ENCODE measurements at regions not wholly inside any gene's neighbourhood (a gene's known extent, or its start where the extent isn't known, plus 50 kb on each side); places are given as distances from the start of the nearest gene placed in this dataset.

DNA sequence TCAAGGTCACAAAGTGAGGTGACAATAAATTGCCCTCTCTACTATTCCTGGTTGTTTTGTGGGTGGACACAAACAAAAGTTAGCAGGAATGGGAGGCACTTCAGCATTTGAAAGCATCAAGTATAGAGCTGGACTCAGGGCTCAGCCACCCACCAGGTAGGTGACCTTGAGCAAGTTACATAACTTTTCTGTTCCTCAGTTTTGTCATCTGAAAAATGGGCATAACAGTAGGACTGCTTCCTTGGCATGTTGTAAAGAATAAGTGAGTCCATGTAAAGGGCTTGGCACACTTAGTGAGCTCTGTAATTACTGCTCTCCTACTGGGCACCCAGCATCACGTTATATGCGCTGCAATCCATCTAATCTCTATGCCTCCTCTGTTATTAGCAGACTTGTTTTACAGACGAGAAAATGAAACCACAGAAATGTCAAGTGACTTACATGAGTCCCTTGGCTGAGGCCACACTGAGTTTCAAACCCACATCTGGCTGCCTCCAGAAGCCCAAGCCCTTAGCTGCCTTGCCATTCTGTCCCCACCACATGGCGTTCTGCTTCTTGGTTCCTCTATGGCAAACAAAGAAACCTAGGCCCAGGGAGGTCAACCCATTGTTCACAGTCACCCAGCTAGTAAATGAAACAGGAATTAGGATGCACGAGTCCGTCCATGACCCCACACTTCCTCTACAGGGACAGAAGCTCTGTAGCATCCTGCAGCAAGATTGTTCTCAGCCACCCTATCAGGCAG lies 63.2 kb upstream of the SLC24A4 start:
- peaks cover 77 to 78% of the 10 kb centered on the region in 2 donors for H3K4me1 ChIP-seq (ENCODE audit: control insufficient read depth in 1 of 2, insufficient read depth in 2 of 2, low read length in 2 of 2)
- peak overlapping the region; percentile 86 to 89 for H3K27ac ChIP-seq (ENCODE audit: low read depth in 1 of 2, low read length in 2 of 2)

DNA sequence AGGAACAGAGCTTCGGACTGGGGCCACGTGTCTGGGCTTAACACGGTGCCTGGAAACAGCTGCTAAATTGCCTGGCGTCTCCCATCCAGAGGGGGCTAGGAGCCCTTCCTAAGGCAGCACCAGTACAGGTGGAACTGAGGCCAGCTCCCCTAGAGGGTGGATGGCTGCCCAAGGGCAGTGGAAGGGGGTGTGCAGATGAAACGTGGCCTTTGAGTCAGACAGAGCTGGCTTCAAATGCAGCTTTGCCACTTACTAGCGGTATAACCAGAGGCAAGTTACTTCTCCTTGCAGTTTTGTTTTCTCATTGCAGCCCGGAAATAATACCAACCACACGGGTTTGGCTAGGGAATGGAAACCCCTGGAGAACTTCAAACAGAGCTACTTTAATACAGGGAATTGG lies 59.3 kb upstream of the SLC24A4 start:
- H3K27me3 ChIP-seq (ENCODE audit: control insufficient read depth in 2 of 2, insufficient read depth in 2 of 2, low read length in 2 of 2) = no peaks in the 10 kb centered on the region
- intact Hi-C loops (cut with micrococcal nuclease) = loop anchor here in 1 of 2 donors (10.0 kb wide), 1 partner anchor 49 kb away; no protein-coding TSS in a partner anchor
- H3K36me3 Mint-ChIP-seq = peaks cover 0 to 3% of the 10 kb centered on the region in 2 donors
- peak; percentile 56 to 73 (median 72) for DNase-seq
- peak overlapping the region; percentile 27 for H3K9ac ChIP-seq (ENCODE audit: insufficient read depth, low read length, poor library complexity, severe bottlenecking)
- peaks cover 0 to 2% (median 0%) of the 10 kb centered on the region in 7 donors for H3K9me3 Mint-ChIP-seq
- H3K27ac Mint-ChIP-seq = peak overlapping the region; percentile 87 to 96 (median 92)
- no peaks in the 10 kb centered on the region for H3K79me2 ChIP-seq (ENCODE audit: insufficient read depth, low read length)
- no peaks in the 10 kb centered on the region for H3K9me3 ChIP-seq (replicated peaks in 1 of 2; ENCODE audit: control insufficient read depth in 1 of 2, insufficient read depth in 1 of 2, low read length in 2 of 2)
- H3K4me2 ChIP-seq (replicated peaks; ENCODE audit: extremely low read depth, low read length, poor library complexity, severe bottlenecking) = peak overlapping the region; percentile 57
- H3K27me3 Mint-ChIP-seq (ENCODE audit: low read depth in 3 of 3) = peaks cover 0 to 12% (median 2%) of the 10 kb centered on the region in 3 donors
- H2AFZ ChIP-seq (ENCODE audit: insufficient read depth, low read depth, low read length, poor library complexity, severe bottlenecking) = peak overlapping the region; percentile 69
- H3K4me3 Mint-ChIP-seq = peak overlapping the region in 1 of 2 donors; percentile 59
- peak overlapping the region in 1 of 3 experiments; percentile 47 for H3K4me3 ChIP-seq (replicated peaks in 1 of 3; ENCODE audit: low read depth in 2 of 3, low read length in 3 of 3)
- peak overlapping the region; percentile 80 to 87 for H3K27ac ChIP-seq (ENCODE audit: low read depth in 1 of 2, low read length in 2 of 2)
- TF ChIP-seq, protein P1, sequence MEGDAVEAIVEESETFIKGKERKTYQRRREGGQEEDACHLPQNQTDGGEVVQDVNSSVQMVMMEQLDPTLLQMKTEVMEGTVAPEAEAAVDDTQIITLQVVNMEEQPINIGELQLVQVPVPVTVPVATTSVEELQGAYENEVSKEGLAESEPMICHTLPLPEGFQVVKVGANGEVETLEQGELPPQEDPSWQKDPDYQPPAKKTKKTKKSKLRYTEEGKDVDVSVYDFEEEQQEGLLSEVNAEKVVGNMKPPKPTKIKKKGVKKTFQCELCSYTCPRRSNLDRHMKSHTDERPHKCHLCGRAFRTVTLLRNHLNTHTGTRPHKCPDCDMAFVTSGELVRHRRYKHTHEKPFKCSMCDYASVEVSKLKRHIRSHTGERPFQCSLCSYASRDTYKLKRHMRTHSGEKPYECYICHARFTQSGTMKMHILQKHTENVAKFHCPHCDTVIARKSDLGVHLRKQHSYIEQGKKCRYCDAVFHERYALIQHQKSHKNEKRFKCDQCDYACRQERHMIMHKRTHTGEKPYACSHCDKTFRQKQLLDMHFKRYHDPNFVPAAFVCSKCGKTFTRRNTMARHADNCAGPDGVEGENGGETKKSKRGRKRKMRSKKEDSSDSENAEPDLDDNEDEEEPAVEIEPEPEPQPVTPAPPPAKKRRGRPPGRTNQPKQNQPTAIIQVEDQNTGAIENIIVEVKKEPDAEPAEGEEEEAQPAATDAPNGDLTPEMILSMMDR (IDR thresholded peaks at IDR 0.05) = no peak
- H4K20me1 ChIP-seq (ENCODE audit: insufficient read depth, low read length) = no peaks in the 10 kb centered on the region
- no peaks in the 10 kb centered on the region for H3K36me3 ChIP-seq (replicated peaks in 1 of 2; ENCODE audit: control insufficient read depth in 1 of 2, insufficient read depth in 2 of 2, low read length in 2 of 2)
- peaks cover 63 to 70% of the 10 kb centered on the region in 2 donors for H3K4me1 ChIP-seq (ENCODE audit: control insufficient read depth in 1 of 2, insufficient read depth in 2 of 2, low read length in 2 of 2)
- peaks cover 65% of the 10 kb centered on the region for H3K4me1 Mint-ChIP-seq
- 30% methylated on average over 5 of the region's 8 CpGs for WGBS (ENCODE audit: insufficient coverage)

More for the DNA sequence above, 63.2 kb upstream of the SLC24A4 start:
- peak overlapping the region in 1 of 2 donors; percentile 73 for H3K4me3 Mint-ChIP-seq
- peaks cover 69% of the 10 kb centered on the region for H3K4me1 Mint-ChIP-seq
- Histone ChIP-seq H3K36me3 (replicated peaks in 1 of 2; ENCODE audit: control insufficient read depth in 1 of 2, insufficient read depth in 2 of 2, low read length in 2 of 2) (no peaks in the 10 kb centered on the region), H3K4me2 (replicated peaks; ENCODE audit: extremely low read depth, low read length, poor library complexity, severe bottlenecking) (no peak overlapping the region), H2AFZ (ENCODE audit: insufficient read depth, low read depth, low read length, poor library complexity, severe bottlenecking) (no peak overlapping the region), H3K79me2 (ENCODE audit: insufficient read depth, low read length) (no peaks in the 10 kb centered on the region), H3K9ac (ENCODE audit: insufficient read depth, low read length, poor library complexity, severe bottlenecking) (no peak overlapping the region), H3K4me3 (replicated peaks in 1 of 3; ENCODE audit: low read depth in 2 of 3, low read length in 3 of 3) (peak overlapping the region in 1 of 3 experiments; percentile 18), H3K27me3 (ENCODE audit: control insufficient read depth in 2 of 2, insufficient read depth in 2 of 2, low read length in 2 of 2) (peaks cover 4 to 19% of the 10 kb centered on the region in 2 donors), H3K9me3 (replicated peaks in 1 of 2; ENCODE audit: control insufficient read depth in 1 of 2, insufficient read depth in 1 of 2, low read length in 2 of 2) (no peaks in the 10 kb centered on the region), H4K20me1 (ENCODE audit: insufficient read depth, low read length) (no peaks in the 10 kb centered on the region)
- 22% methylated on average over 6 of the region's 6 CpGs for WGBS (ENCODE audit: insufficient coverage)
- TF ChIP-seq, protein P1 (IDR thresholded peaks at IDR 0.05) = no peak
- intact Hi-C loops (cut with micrococcal nuclease) = loop anchor here (10.0 kb wide), 2 partner anchors 45 to 135 kb away; no protein-coding TSS in a partner anchor
- peak overlapping the region; percentile 94 to 97 (median 96) for H3K27ac Mint-ChIP-seq
- peaks cover 15 to 24% (median 18%) of the 10 kb centered on the region in 3 donors for H3K27me3 Mint-ChIP-seq (ENCODE audit: low read depth in 3 of 3)
- H3K9me3 Mint-ChIP-seq = peaks cover 0 to 2% (median 0%) of the 10 kb centered on the region in 7 donors
- H3K36me3 Mint-ChIP-seq = peaks cover 4% of the 10 kb centered on the region in 2 donors
- peak; percentile 87 to 89 (median 88) for DNase-seq
